ENCODE measurements at regions not wholly inside any gene's neighbourhood (a gene's known extent, or its start where the extent isn't known, plus 50 kb on each side); places are given as distances from the start of the nearest gene placed in this dataset.
A peak's percentile ranks its signal among the peaks of the same experiment; 100 is the strongest.
"Not testable (repeated sequence)": the region's sequence is repeated elsewhere in the genome, so short reads cannot be mapped to it uniquely, and the experiment has no call there.

GRCh38 chr3:153051427-153052095 lies 110.5 kb upstream of the RAP2B start:
- WGBS, 3 donors: 77 to 82% (median 79%) methylated on average over 6 of the region's 6 CpGs
- no peak overlapping the region for H3K4me3 ChIP-seq
- intact Hi-C loops (cut with DNase I): no loop called here
- no peaks in the 10 kb centered on the region for H3K9me3 ChIP-seq
- no peaks in the 10 kb centered on the region for H3K4me1 ChIP-seq
- TF ChIP-seq CTCF (IDR thresholded peaks at IDR 0.05): no peak
- no peak for DNase-seq
- ATAC-seq: no peak
- no peaks in the 10 kb centered on the region for H3K27me3 ChIP-seq (ENCODE audit: insufficient read depth in 3 of 3, low read length in 2 of 3)
- H3K36me3 ChIP-seq (ENCODE audit: insufficient read depth in 1 of 2, low read depth in 1 of 2): no peaks in the 10 kb centered on the region
- no peak overlapping the region for H3K27ac ChIP-seq

- WGBS, 3 donors: 56 to 67% (median 58%) methylated on average over 4 of the region's 4 CpGs
- Histone ChIP-seq H3K36me3 (ENCODE audit: insufficient read depth in 1 of 2, low read depth in 1 of 2) (no peaks in the 10 kb centered on the region), H3K9me3 (no peaks in the 10 kb centered on the region), H3K27ac (no peak overlapping the region), H3K4me3 (no peak overlapping the region), H3K4me1 (no peaks in the 10 kb centered on the region), H3K27me3 (ENCODE audit: insufficient read depth in 3 of 3, low read length in 2 of 3) (no peaks in the 10 kb centered on the region)
- ATAC-seq (peak in 1 of 4 donors; percentile 53), DNase-seq (no peak)
- TF ChIP-seq CTCF (IDR thresholded peaks at IDR 0.05): no peak
- intact Hi-C loops (cut with DNase I): no loop called here
Measured at GRCh38 chr3:153052096-153052460, 109.9 kb upstream of the RAP2B start.

DNA sequence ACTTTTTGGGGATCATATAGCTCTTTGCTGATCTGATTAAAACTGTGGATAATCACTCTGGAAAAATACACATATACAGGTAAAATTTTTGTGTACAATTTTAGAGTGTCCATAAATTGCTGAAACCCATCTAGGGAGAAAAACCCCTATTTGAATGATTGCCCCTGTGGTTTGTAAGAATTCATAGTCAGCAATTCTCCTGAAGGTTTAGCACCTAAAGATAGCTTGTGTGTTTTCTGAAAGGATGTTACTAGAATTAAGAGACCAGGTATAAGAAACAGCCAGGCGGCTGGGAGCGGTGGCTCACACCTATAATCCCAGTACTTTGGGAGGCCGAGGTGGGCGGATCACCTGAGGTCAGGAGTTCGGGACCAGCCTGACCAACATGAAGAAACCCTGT lies 106.8 kb upstream of the RAP2B start:
- H3K27me3 ChIP-seq (ENCODE audit: insufficient read depth in 3 of 3, low read length in 2 of 3): no peaks in the 10 kb centered on the region
- H3K9me3 ChIP-seq: no peaks in the 10 kb centered on the region
- DNase-seq (no peak), ATAC-seq (no peak)
- H3K27ac ChIP-seq: no peak overlapping the region
- H3K4me1 ChIP-seq: no peaks in the 10 kb centered on the region
- H3K36me3 ChIP-seq (ENCODE audit: insufficient read depth in 1 of 2, low read depth in 1 of 2): no peaks in the 10 kb centered on the region
- WGBS, 3 donors: 76 to 91% (median 84%) methylated on average over 5 of the region's 5 CpGs
- intact Hi-C loops (cut with DNase I): no loop called here
- TF ChIP-seq CTCF (IDR thresholded peaks at IDR 0.05): no peak
- H3K4me3 ChIP-seq: no peak overlapping the region

DNA sequence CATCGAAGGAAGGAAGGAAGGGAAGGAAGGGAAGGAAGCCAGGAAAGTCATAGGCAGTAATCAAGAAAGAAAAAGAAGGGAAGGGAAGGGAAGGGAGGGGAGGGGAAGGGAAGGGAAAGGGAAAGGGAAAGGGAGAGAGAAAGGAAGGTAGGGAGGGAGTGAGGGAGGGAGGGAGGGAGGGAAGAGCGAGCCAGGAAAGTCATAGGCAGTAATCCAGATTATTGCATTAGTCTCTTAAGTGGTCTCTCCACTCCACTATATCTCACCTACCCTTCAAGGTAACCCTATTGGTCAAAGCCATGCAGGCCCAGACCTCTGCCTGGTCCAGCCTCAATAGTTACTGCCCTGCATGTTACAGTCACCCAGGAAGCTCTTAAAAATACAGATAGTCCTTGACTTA lies 106.2 kb upstream of the RAP2B start:
- intact Hi-C loops (cut with DNase I): no loop called here
- no peak overlapping the region for H3K27ac ChIP-seq
- H3K27me3 ChIP-seq (ENCODE audit: insufficient read depth in 3 of 3, low read length in 2 of 3): no peaks in the 10 kb centered on the region
- TF ChIP-seq CTCF (IDR thresholded peaks at IDR 0.05): no peak
- no peak for ATAC-seq
- DNase-seq: no peak
- no peak overlapping the region for H3K4me3 ChIP-seq
- no peaks in the 10 kb centered on the region for H3K4me1 ChIP-seq
- H3K36me3 ChIP-seq (ENCODE audit: insufficient read depth in 1 of 2, low read depth in 1 of 2): no peaks in the 10 kb centered on the region
- 44 to 88% (median 86%) methylated on average over 1 to 2 of the region's 2 CpGs for WGBS, 3 donors
- H3K9me3 ChIP-seq: no peaks in the 10 kb centered on the region

- DNase-seq: peak in 1 of 2 donors; percentile 47
- intact Hi-C loops (cut with DNase I); H3K27me3 ChIP-seq (ENCODE audit: insufficient read depth in 3 of 3, low read length in 2 of 3); H3K4me3 ChIP-seq; H3K9me3 ChIP-seq; H3K4me1 ChIP-seq; H3K36me3 ChIP-seq (ENCODE audit: insufficient read depth in 1 of 2, low read depth in 1 of 2); H3K27ac ChIP-seq; ATAC-seq: not testable (repeated sequence)
- 64 to 73% (median 66%) methylated on average over 6 of the region's 6 CpGs for WGBS, 3 donors
Measured at GRCh38 chr3:153058031-153058688, 103.9 kb upstream of the RAP2B start.

All from psoas muscle (tissue), 7 donors.